ENCODE measurements at regions not wholly inside any gene's neighbourhood (a gene's known extent, or its start where the extent isn't known, plus 50 kb on each side); places are given as distances from the start of the nearest gene placed in this dataset.
"Not testable (repeated sequence)": the region's sequence is repeated elsewhere in the genome, so short reads cannot be mapped to it uniquely, and the experiment has no call there.

DNA sequence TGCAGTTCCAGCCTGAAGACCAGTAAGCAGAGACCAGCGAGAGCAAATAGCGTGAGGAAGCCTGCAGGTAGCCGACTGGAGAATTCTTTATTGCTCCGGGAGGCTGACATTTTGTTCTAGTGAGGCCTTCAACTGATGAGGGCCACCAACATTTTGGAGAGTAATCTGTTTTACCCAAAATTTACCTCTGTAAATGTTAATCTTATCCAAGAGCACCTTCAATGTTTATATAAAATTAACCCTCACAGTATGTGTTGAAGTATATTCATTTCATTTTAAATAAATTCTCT lies 546.4 kb upstream of the SLITRK5 start:
- DNase-seq, result peak; percentile 48

DNA sequence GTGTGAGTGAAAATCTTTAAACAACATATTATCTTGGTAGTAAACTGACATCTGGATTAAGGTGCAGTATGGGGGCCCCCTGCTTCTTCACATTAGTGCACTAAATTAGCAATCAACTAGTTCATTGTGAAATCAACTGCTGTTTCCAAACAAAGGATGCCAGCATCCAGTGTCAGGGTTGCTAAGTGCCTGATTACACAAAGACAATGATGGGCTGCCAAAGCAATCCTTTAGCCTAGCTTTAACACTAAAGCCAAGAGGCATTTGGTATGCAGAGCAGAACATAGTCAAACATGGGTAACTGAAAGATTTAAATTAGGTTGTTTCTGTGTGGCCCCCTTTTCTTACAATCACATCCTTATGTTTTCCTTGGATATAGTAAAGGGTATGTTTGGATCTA lies 543.1 kb upstream of the SLITRK5 start:
- DNase-seq, result no peak

DNA sequence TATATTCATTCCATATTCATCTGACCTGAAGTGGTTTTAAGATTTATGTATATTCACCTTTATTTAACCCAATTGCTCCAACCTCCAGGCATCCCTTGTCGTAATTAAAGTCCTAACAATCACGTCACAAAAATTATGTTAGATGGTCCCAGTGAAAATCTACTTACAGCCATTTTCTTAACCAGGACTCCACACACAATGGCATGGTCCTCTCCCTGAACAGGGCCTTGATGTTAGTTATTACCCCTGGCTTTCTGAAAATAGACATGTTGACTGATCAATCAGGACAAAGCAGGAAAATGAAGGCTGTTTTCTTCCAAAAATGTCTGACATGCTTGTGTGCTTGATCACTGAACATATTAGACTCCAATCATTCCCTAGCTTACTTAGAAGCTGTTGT lies 542.7 kb upstream of the SLITRK5 start:
- no peak for DNase-seq

DNA sequence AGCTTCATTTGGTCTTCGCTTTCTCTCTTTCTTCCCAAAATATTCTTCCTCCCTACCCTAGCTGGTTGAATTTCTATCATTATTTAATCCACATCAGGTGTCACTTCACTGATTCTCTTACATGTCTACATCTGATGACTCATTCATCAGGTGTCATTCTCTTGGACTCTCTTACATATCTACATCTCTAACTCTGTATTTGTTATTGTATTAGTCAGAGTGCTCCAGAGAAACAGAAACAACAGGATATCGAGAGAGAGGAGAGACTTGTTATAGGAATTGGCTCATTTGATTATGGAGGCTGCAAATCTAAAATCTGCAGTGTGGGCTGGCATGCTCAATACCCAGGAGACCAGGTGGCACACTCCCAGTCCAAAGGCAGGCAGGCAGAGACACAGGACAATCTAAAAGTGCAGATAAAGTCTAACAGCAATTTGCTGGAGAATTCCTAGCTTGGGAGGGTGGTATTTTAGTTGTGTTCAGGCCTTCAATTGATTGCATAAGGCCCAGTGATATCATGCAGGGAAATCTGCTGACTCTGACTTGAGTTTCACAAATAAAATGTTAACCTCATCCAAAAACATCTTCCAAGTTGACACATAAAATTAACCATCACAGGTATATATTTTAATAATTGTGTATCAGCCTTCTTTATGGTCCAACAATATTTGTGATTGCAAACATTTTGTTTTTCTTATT lies 541.4 kb upstream of the SLITRK5 start:
- no peak for DNase-seq

DNA sequence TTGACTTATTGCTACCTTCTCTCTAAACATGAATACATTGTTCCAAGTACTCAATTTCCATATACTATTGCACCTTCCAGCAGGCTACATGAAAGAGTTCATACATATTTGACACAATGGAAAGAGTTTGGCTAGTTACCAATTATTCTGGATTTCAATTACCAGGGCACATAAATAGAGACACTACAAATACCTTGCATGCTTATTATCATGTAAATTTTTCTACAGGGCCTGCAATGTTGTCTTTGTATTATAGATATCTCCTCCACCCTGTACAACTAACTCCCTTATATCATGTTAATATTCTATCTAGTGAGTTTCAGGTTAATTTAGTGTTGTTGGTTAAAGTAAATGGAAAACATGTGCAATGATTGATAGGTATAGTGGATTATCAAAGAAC lies 540.7 kb upstream of the SLITRK5 start:
- DNase-seq, result no peak

DNA sequence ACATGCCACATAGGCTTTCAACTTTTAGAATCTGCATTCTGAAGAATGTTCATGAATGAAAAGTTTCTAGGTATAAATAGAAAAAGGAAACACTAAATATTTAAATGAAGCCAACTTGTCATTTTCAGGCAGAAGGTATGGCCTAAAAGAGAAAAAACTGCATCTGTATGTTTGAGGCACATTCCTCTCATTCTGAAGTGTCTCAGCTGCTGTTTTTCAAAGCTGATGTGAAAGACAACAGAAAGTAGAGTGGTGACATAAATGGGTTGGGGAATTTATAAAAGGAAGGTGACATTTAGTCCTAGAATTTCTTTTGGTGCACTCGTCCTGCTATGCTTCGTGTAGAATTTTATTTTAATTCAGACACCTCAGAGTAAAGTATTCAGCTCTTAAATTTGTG lies 539.6 kb upstream of the SLITRK5 start:
- no peak for DNase-seq

DNA sequence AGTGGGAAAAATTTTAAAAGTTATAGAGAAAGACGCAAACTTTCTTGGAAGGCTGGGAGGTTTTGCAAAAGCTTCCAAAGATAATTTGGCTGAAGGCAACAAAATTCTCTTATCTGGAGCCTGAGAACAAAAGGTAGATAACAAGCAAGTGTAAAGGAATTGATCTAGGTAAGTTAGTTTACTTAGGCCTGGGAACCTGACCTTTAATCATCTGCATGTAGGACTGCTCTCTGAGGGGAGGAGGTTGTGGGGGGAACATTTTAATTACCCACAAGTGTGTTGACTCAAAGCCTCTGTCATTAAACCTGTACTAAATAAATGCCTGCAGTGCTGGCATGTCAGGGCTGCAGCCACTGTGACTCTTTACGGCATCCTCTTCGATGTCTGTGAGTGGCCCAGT lies 532.3 kb upstream of the SLITRK5 start:
- DNase-seq, result no peak

DNA sequence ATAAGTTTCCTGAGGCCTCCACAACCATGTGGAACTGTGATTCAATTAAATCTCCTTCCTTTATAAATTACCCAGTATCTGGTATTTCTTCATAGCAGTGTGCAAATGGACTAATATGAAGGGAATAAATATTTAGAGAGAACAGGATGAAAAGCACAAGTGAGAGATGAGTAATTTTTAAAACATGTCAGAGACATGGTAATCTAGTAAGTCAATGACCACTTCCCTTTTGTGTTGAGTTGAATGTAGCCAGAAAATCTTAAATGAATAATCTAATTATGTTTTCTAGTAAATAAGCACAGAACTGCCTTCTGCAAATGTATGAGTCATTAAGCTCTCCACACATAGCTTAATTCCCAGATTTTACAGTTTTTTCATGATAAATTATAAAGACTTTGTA lies 524.1 kb upstream of the SLITRK5 start:
- no peak for DNase-seq

DNA sequence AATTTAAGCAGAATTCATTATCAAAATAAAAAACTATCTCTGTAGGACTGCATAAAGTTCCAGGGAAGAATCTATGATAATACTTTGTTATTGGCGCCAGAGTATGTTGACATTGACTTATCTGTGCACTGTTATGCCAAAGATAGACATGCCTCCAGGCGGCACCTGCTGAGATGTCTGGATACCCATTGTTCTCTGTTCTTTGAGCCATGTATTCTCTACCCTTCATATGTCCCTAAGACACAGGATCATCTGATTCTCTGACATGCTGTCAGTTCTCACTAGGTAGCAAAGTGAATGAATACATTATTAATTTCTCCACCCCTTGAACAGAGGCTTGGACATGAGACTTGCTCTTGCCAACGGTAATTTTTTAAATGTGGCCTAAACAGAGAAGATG lies 517.8 kb upstream of the SLITRK5 start:
- DNase-seq, result no peak

DNA sequence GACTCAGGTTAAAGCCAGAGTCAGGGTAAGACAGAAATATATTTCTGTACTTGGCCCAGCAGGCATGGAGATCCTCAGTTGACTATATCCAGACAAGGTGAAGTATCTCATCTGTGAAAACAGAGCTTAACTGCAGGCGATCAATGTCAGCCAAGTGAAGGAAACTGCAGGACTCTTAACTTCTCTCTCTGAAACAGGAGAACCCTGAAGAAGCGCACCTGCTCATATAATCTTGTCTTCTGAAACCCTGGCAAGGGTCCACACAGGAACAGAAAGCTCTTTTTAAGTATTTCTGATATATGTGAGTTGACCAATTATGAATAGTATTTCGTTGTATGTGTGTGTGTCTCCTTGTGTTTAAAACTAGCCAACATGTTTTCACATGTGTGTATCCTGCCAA lies 504.8 kb upstream of the SLITRK5 start:
- no peak for DNase-seq

DNA sequence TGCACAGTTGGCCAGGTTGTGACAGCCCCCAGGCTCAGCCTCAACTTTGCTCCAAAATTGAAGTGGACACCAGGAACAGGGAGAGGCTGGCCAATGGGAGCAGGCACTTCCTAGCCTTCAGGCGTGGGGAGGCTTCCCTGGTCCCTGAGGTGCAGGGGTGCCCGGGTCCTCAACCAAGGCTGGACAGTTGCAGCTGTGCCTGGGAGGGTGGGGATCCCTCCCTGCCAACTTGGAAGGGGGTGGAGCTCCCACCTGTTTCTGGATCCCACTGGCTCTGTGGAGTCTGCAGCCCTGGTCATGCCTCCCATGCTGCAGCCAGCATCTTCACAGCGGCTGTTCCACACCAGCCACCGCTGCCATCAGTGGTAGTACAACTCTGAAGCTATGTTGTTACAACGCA lies 502.8 kb upstream of the SLITRK5 start:
- no peak for DNase-seq

DNA sequence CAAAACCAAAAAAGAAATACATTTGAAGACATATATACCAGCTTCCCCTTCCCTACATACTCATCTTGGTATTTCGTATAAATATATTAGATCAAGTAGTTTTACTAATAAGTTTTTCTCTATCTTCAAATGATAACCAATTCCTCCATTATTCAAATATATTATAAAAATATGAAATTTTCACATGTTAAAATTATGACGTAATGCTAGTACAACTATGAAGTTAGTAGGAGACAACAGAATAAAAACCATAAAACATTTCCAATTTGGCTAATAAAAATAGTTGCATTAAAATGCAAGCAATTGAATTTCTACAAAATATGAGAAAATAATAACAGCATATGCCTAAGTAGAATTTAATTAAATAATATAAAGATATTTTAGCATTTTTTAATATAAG lies 501.8 kb upstream of the SLITRK5 start:
- DNase-seq, result no peak

DNA sequence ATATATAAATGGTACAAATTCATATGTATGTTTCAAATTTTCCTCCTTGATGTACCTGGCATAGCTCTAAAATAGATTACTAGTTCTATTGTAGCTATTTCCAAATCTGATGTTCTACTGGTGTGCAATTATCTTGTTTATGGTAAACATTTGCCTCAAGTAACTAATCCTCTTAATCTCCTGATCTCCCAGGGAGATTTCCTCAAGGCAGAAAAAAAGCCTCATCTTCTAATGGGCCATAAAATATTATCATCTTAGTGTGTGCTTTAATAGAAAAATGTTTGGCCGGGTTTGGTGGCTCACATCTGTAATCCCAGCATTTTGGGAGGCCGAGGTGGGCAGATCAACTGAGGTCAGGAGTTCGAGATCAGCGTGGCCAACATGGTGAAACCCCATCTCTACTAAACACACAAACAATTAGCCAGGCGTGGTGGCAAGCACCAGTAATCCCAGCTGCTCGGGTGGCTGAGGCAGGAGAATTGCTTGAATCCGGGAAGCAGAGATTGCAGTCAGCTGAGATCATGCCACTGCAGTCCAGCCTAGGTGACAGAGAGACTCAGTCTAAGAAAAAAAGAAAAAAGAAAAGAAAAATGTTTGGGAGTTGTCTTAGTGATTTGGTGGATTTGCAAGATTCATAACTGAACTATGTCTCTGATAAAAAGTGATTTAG lies 498.9 kb upstream of the SLITRK5 start:
- peak; percentile 76 for DNase-seq

DNA sequence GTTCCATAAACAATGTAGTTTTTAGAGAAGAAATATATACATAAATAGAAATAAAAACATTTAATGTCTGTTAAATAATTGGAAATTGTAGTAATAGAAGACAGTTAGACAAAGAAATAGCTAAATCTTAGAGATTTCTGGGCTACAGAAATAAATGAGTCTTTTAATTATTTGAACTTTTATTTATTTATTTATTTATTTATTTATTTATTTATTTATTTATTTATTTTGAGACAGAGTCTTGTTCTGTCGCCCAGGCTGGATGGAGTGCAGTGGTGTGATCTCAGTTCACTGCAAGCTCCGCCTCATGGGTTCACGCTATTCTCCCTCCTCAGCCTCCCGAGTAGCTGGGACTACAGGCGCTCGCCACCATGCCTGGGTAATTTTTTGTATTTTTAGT lies 486.0 kb upstream of the SLITRK5 start:
- not testable (repeated sequence) for DNase-seq

DNA sequence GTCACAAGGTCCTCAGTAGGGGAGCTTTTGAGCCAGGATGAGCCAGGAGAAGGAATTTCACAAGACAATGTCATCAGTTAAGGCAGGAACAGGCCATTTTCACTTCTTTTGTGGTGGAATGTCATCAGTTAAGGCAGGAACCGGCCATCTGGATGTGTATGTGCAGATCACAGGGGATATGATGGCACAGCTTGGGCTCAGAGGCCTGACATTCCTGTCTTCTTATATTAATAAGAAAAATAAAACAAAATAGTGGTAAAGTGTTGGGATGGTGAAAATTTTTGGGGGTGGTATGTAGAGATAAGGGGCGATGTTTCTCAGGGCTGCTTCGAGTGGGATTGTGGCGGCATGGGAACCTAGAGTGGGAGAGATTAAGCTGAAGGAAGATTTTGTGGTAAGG lies 484.5 kb upstream of the SLITRK5 start:
- DNase-seq, result not testable (repeated sequence)

DNA sequence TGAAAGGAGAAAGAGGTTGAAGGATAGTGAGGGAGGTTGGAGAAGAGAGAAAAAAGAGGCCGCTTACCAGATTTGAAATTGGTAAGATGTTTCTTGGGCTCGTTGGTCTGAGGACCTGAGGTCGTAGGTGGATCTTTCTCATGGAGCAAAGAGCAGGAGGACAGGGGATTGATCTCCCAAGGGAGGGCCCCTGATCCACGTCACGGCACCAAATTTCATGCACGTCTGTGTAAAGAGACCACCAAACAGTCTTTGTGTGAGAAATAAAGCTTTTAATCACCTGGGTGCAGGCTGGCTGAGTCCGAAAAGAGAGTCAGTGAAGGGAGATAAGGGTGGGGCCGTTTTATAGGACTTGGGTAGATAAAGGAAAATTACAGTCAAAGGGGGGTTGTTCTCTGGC lies 479.7 kb upstream of the SLITRK5 start:
- not testable (repeated sequence) for DNase-seq

DNA sequence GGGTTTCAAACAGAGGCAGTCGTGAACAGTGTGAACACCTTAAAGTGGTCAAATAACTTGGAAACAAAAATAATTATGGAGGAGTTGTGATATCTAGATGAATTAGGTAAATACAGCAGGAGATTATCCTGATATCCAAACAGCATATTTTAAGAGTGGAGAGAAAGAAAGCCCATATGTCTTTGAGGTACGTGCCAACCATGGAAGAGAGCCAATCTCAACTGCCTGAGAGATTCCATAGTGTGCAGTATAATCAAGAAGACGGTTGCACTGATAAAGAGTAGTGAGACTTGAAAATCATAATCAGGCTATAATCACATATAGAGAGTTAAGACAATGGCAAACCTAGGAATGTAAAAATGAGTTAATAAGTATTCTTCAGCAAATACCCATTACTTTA lies 472.8 kb upstream of the SLITRK5 start:
- DNase-seq, result no peak

DNA sequence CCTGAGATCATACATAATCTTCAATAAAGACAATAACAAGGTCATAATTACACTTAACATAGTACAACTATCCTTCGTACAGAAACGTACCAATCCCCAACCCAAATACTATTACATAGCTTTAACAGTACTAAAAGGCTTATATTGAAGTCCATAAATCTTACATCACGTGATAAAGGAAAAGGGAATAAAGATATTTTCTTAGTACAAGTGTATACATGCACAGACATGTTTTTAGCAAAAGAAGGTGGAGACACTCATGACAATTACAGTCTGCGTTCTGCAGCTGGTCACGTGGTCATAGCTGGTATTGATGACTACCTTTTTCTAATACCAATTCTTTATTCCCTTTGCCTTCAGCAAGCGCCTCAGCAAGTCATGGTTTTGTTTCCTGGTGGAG lies 464.5 kb upstream of the SLITRK5 start:
- DNase-seq, result no peak

DNA sequence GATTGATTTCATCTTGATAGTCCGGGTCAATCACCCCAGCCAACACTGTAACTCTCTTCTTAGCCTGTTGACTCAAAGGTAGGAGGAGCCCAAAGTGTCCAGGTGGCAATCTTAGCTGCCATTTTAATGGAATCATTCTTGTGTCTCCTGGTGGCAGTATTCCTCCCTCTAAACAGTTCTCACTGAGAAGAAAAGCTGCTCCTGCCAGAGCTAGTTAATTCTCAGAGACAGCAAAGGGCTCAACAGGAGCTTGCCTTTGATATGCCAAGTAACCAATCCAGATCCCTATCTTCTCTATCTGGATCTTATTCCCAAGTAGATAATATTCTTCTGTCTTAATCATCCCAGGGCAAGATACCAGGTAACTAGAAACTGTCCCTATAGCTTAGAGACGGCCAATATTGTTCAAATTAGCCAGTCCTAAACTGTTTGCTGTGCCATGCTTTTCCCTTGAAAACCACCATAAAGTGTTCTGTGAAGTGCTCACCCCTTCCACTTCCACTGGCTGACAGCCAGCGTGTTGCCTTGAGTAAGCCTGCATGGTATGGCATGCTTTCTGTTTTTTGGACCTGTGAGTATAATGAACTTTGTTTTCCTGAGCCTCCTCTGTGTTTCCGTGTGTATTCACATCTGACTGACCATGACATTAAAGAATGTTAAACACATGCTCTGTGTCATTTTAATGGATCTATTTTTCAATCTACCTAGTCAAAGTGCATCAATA lies 463.7 kb upstream of the SLITRK5 start:
- no peak for DNase-seq

DNA sequence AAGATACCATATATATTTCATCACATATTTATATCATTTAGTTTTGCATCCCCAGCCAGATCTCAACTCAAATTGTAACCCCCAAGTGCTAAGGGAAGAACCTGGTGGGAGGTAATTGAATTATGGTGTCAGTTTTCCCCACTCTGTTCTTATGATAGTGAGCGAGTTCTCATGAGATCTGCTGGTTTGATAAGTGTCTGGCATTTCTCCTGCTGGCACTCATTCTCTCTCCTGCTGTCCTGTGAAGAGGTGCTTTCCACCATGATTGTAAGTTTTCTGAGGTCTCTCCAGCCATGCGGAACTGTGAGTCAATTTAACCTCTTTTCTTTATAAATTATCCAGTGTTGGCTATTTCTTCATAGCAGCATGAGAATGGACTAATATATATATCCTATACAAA lies 462.5 kb upstream of the SLITRK5 start:
- no peak for DNase-seq

DNA sequence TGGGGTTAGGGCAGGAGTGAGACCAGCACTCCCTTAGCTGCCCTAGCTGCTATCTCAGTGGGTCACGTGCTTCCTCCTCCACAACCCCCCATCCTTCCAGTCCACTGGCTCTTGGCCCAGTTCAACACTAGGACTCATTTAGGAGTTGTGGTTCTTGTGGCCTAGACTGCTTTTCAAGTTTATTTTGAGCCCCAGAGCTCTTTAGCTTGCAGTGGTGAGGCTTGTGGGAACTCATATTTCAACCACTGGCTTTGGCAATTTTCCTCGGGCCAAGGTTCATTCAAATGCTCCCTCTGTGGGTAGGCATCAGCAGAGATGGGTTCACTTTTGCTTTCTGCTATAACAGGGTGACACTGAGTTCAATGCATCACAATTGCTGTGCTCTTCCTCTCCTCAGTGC lies 436.2 kb upstream of the SLITRK5 start:
- no peak for DNase-seq

DNA sequence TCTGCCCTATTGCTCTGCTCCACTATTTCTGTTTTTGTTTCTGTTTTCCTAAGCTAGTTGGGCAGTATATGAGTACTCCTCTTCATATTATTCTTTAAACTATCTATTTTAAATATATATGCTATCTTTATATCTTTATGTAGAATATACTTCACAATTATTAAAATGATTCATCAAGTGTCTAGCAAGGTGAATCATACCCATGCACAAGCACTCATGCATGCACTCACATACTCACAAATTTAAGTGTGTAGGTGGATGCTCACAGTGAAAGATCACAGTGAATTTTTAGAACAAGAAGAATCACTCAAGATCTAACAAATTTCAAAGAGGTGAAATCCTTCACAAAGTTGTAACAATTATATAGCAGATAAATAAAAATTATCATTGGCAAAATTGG lies 435.6 kb upstream of the SLITRK5 start:
- DNase-seq, result no peak

DNA sequence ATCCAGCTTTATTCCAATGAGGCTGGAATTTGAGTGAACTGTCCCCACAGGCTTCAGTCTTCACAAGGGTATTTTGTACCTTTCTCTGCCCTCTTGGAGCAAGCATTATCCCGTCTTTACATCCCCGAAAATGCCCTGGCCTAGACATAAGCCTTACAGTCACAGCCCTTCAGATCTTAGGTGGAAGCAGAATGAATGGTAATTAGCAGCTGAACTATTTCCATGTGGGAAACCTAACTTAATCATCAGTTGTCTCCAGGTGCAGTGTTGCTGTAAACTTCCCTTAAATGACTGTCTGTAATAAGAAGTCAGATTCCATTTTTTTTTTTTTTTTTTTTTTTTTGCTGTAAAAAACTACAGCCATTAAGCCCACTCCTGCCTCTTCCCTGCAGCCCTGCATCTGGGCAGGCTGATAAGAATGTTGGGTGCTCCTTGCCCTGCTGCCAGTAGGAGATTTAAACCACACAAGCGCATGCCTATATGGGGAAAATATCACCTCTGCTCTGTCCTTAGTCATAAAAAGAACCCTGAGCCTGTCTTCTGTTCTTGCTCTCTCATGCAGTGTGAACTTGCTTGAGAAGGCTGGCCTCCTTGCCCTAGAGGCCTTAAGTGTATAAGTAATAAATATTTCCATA lies 426.8 kb upstream of the SLITRK5 start:
- no peak for DNase-seq

DNA sequence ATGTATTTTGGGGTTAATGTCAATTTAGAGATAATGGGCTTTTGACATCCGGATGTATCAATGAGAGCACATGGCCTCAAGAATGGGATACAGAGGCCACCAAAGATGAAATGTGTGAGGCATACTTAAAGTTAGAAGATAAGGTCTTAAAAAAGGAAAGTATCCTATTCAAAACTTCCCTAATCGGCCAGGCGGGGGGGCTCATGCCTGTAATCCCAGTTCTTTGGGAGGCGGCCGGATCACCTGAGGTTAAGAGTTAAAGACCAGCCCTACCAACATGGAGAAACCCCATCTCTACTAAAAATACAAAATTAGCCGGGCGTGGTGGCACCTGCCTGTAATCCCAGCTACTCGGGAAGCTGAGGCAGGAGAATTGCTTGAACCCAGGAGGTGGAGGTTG lies 421.3 kb upstream of the SLITRK5 start:
- DNase-seq, result not testable (repeated sequence)

Data from islet precursor cell (in vitro differentiated cells).